Ammon's horn (tissue), 1 donor: ENCODE measurements at regions not wholly inside any gene's neighbourhood (a gene's known extent, or its start where the extent isn't known, plus 50 kb on each side); places are given as distances from the start of the nearest gene placed in this dataset.
"Not testable (repeated sequence)": the region's sequence is repeated elsewhere in the genome, so short reads cannot be mapped to it uniquely, and the experiment has no call there.

Experiments used
- DNase-seq: peaks from one replicate; pipeline ENCODE4 v3.0.0-alpha.2; 2016; ENCODE audit warnings: low spot score

DNA sequence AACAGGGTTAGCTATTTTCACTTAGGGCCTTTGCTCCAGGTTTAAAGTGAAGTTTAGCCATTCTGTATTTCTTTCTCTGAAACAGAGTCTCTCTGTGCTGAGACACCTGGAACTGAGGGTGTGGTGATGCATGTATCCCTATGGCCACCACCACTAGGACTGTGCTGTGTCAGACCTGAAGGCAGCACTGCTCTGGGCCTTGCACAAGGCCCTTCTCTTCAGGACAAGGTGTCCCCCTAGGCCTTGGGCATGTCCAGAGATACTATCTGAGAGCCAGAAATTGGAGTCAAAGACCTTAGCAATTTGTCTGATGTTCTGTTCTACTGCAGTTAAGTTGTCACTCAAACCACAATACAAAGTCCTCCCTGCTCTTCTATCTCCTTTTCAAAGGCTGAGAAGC is 1649.2 kb downstream of the AMY1C start:
- no peak for DNase-seq

DNA sequence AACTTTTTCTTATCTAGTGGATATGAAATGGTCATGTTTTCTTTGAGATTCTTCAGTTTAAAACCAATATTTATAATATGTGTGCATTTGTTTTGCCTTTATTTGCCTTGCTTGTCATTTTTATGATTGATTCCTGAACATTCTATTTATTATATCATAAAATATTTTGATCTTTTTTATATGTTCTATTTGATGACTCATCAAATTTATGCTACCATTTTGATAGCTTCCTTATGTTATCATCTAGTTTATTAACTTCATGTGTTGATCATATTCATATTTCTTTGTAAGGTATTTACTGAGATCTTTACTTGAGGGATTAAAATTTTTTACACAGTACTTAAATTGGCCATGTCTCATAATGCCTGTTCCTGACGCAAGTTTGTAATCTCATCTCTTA is 1650.0 kb downstream of the AMY1C start:
- DNase-seq: no peak

DNA sequence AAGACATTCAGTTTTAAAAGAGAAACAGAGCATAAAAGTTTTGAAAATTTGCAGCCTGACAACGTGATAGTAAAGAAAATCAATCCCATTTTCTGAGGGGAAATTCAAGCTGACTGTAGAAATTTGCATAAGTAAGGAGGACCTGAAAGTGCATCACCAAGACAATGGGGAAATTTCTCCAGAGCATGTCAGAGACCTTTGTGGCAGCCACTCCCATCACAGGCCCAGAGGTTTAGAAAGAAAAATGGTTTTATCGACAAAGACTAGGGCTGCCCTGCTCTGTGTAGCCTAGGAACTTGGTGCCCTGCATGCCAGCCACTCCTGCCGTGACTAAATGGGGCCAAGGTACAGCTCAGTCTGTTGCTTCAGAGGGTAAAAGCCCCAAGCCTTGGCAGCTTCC is 1640.2 kb upstream of the PRMT6 start:
- DNase-seq: no peak

DNA sequence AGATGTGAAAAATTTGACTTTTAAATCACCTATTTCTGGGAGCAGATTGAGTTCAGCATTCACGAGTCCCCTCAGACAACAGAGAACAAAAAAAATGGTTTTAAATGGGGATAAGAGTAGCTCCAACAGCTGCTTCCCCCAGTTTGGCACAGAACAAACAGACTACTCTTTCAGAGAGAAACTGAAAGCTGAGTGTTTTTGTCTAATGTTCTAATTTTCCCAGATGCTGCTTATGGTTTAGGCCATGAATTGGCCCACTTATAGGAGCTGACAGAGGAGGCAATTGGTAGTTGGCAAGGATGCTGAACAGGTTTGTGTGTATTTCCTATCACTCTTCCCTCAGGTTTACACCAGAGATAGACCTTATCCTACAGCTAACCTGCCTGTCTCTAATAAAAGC is 1637.4 kb upstream of the PRMT6 start:
- no peak for DNase-seq

DNA sequence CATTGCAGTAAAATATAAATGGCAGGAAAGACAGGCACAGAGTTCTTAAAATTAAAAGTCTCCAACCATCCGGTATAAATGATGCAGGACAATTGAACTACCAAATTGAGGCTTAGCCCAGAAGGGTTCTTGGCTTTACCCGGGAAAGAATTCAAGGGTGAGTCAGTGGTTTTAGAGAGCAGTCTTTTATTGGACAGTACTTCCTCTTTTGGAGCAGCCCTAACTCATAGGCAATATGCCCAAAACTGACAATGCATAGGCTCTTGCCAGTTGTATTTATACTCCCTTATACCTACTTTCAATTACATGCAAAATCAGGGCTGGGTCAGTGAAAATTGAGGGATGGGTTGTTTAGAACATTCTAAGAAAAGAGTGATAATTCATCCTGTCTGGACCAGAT is 1628.9 kb upstream of the PRMT6 start:
- DNase-seq: no peak

DNA sequence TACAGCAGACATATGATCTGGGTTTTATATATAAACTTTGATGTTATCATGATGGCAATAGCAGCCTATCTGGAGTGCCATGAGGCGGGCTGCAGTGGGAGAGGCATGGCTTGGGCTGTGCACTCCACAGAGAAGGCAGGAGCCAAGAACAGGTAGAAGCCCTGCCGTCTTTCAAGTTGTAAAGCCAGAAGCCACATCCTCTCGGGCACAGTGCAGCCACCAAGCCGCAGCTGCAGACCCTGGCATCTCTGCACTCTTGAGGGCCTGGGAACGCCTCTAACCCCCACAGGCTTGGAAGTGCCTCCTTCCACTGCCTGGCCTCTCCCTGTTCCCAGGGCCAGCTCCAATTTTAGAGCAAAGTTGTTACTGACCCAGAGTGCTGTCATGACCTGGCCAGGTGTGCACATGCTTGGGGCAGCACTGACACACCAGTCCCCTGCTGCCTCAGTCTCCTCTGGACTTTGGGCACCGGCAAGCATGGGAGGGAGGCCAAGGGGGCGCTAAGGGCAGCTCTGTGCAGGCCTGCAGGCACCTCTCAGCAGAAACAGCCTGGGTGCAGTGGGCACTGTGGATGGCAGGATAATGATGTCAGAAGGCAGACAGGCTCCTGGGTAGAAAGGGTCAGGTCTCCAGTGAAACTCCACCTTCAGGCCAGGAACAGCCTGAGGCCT is 1619.8 kb upstream of the PRMT6 start:
- no peak for DNase-seq

DNA sequence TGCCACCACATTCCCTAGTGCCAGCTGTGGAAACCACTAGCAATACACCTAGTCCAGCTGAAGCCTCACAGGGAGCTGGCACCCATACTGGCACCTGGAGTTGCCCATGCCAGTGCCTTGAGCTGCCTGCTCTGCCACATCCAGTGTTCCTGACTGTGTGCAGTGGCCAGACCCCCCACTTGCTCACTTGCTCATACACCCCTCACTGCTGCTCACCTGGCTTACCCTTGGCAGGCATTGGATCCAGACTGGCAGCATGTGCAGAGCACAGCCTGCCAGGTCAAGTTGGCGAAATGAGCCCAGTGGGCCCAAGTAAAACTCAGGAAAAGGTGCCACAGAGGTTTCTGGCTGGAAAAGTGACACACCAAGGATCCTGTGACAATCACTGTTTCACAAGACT is 1618.6 kb upstream of the PRMT6 start:
- no peak for DNase-seq

DNA sequence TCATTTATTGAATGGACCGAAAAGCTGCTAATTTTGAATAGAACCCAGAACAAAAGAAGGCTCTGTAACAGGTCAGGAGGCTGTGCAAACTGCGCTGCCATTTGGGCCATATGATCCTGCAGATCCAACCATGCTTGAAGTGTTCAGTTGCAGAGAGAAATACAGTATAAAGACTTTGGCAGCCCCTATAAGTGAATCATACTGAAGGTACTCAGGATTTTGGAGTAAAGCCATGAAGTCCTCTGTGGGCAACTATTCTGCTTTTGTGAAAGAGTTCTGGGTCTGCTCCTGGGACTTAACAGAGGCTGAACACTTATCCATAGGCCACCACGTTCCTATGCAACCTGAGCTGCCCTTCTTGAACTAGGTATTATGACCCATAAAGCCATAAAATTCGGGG is 1613.6 kb upstream of the PRMT6 start:
- DNase-seq: no peak

DNA sequence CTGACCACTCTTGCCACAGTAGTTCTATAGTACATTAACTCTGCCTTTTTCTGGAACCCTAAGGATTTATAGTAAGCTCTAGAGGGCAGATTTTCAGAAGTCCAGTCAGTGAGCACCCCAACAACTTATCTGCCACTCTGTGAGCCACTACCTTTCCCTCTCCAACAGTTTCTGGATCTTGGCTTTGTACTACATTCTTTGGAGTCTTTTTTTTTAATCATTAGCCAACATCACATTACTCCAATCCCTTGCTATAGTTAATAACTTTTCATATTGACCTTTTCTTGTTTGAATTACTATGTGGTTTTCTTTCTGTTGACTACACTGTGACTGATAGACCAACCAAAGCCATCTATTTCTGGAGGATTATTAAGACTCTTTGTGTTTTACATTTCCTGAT is 1596.7 kb upstream of the PRMT6 start:
- DNase-seq: no peak

DNA sequence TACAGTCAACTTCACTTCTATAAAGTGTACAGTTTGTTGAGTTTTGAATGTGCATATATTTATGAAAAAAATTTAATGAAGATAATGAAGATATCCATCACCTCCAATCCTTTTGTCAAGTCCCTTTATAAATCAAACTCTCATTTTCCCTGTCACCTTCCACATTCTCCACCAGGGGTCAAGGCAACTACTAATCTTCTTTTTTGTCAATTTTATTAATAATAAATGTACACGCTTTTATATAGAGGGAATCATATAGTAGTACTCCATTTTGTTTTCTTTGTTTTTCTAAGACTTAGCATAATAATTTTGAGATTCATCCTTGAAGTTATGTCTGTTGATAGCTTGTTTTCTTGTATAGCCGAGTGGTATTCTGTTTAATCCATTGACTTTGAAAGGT is 1594.2 kb upstream of the PRMT6 start:
- no peak for DNase-seq

DNA sequence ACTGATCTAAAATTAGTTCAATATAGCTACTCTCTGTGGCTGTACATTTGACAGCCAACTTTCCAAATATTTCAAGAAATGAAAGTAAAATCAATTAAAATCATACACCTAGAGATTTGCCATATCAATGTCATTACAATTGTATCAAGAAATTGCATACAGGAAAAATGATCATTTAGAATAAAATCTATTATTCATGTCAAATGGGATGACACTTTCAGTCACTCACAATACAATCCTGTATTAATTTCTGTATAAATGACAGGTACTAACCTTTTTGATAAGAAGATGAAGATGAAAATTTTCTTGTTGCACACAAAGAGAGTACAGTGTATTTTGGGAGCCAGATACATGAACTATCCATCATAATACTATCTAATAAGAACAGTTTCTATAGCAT is 1588.9 kb upstream of the PRMT6 start:
- no peak for DNase-seq

DNA sequence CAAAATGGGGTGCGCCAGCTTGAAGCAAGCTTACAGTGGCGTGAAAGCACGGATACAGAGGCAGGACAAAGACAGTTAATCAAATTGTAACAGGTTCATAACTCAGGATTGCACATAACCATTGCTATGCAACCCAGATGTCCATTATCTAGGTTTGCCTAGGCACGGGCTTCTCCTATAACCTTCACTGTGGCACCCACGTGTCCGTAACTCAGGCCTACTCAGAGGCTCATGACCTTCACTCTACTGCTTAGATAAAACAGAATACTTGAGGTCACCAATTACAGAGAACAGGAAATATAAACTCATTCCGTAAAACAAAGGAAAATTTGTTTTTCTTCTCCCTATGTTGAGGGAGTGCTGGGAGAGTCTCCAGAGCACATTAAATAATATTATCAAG is 1585.9 kb upstream of the PRMT6 start:
- DNase-seq: not testable (repeated sequence)

DNA sequence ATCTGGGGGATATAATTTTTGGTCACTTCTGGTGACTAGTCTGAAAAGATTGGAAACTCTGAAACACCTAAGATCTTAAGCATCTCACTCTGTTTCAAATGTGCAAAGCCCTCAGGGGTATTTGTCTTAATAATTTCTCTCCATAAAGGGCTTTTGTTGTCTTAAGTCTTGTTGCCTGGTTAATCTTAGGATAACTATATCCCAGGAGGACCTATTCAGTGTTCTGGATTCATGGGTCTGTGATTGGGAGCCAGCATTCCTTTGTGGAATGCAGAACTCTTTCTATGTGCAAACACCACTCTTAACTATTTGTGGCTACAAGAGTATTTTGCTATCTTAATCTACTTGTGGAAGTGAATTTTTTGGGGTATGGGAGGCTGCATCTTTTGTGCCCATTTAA is 1573.0 kb upstream of the PRMT6 start:
- no peak for DNase-seq

DNA sequence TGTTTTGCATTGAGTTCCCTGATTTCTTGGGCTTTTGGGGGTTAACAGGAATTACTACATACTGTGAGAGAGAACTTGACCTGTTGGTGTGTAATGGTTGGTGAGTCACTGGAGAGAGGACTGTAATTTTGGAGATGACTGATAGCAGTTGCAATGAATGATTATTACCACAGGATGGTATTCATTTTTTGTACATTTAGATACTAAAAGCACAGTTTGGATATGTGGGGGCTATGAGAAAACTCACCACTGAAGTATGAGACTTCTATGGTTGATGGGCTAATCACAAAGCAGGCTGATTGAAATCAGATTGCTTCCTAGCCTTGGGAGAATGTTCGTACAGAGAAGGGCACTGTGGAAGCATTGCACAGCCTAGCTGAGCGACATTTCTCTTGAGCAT is 1571.3 kb upstream of the PRMT6 start:
- DNase-seq: no peak

DNA sequence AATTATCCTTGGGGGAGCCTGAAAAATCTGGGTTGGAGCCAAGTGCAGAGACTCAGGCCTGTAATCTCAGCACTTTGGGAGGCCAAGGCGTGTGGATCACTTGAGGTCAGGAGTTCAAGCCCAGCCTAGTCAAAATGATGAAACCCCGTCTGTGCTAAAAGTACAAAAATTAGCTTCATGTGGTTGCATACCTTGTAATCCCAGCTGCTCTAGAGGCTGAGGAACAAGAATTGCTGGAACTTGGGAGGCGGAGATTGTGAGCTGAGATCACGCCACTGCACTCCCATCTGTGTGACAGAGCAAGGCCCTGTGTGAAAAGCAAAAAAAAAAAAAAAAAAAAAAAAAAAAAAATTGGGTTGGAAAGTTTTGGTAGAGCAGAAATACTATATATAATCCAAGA is 1563.6 kb upstream of the PRMT6 start:
- no peak for DNase-seq

DNA sequence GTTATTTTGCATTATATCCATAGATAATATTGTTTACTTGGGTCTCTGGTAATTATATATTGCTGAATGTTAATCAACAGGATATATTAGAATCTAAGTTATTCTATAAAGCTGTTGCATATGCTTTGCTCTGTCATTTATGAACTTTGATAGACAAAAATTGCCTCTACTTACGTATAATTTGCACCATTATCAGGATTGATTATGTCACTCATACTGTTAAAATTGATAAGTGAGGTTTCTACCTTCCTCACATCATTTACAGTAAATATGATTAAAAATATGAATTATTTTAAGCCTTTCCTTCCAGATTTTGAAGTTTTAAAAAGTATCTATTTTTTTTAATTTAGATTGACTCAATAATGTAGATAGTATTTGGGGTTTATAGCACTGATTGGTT is 1540.4 kb upstream of the PRMT6 start:
- DNase-seq: no peak

DNA sequence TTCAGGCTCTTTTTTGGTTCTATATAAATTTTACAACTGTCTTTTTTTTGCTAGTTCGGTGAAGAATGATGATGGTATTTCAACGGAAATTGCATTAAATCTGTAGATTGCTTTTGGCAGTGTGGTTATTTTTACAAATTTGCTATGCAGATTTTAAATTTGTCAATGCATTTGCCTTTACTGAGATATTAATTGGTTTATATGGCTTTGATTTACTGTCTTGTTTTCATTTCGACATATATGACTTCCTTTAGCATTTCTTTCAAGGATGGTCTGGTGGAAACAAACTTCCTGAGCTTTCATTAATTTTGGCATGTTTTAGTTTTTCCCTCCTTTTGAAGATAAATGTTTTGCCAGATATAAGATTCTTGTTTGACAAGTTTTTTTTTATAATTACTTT is 1522.5 kb upstream of the PRMT6 start:
- no peak for DNase-seq

DNA sequence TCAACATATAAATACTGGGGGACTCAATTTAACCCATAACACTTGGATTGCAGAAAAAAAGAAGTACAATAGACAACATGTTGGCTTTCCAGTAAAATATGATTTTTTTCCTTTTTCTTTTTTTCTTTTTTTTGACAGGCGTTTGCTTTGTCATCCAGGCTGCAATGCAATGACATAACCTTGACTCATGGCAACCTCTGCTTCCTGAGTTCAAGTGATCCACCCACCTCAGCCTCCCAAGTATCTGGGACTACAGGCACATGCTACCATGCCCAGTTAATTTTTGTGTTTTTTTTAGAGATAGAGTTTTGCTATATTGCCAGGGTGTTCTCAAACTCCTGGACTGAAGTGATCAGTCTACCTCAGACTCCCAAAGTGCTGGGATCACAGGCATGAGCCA is 1512.0 kb upstream of the PRMT6 start:
- DNase-seq: no peak

DNA sequence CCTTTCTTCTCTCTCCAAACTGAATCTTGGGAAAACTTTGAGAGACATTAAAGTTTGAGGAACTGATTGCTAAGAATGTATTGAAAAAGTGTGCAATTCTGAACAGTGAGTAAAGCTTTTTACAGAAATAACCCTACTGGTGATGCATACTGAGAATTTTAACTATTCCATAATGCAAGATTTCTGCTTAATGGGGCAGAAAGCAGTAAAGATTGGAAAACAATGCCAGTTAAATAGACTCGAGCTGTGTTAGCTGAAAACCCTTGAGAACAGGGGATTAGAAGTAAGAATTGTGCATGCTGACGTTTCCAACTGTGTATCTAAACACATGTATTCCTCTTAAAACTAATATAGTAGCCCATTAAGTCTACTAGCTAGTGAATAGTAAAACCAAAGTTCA is 1500.2 kb upstream of the PRMT6 start:
- DNase-seq: no peak

DNA sequence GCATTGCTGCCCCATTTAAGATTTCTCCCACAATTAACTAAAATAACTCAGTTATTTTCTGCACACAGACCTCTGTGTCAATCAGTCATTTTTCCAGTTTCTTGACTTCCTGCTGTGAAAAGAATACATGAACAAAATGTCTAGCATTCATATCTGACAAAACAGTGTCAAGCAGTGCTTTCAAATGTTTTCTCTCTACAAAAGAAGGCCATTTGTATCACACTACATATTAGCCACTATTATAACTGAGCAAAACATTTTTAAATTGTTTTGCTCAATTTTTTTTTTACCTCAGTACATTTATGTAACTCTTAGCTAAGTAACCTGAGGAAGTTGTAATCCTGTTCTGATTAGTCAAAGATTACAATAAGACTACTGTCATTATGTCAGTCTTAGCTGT is 1498.5 kb upstream of the PRMT6 start:
- DNase-seq: no peak

DNA sequence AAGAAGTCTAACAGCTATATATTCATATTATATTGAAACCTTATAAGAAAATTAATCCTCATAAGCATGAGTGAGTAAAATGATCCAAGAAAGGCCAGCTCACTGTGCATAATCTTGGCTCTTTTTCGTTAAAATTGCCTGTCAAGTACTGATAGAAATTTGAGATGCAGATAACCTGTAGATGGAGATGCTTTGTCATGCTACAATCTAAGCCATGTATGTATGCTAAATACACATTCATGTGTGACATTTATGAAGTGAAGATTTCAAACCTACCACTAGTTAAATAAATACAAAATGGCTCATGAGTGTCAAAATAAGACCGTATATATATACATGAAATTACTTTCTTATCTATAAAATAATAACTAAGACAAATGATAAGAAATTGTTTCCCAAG is 1491.5 kb upstream of the PRMT6 start:
- DNase-seq: no peak

DNA sequence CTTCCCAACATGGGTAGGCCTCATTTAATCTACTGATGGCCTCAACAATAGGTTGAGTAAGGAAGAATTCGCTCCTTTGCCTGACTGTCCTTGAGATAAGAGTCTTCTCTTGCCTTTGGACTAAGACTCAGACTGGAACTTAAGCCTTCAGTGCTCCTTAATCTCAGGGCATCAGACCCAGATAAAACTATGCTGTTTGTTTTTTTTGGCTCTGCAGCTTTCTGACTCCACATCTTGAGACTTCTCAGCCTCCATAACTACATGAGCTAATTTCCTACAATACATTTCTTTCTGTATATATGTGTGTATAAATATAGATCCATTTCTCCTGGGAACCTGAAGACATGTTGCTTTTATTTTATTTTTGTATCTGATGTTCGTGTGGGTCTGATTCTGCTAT is 1470.7 kb upstream of the PRMT6 start:
- no peak for DNase-seq

DNA sequence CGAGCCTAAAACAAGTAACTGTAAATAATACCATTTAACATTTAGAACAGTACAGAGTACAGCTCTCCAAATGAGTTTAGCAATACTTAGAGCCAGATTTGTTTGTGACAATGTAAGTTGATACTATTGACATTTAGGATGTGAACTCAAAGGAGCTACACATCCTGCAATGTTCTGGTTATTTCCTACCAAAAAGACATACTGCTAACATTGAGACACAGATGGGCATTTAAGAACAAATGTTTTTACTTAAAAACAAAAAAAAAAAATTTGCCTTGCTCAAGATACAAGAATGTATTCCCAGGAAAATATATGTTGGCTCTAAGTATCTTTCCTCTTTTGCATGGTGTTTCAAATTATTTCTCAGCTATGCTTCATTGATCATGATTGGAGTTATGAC is 1464.8 kb upstream of the PRMT6 start:
- DNase-seq: peak; percentile 1

DNA sequence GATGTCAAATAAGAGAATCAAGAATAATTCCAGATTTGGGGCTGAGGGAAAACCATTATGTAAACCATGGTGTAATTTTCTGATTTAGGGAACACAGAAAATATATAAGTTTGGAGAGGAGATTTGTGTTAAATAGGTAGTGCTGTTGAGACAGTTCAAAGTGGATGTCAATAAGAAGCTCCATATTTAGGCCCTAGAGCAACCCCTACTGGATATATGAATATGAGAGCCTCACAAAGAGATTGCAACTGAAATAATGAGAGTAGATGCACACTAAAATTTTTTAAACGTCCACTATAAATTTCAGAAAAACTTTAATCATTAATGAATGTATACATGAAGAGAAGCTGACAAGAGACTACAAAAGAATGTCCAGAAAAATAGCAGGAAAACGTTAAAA is 1447.8 kb upstream of the PRMT6 start:
- no peak for DNase-seq
